ENCODE measurements at regions not wholly inside any gene's neighbourhood (a gene's known extent, or its start where the extent isn't known, plus 50 kb on each side); places are given as distances from the start of the nearest gene placed in this dataset.
"Not testable (repeated sequence)": the region's sequence is repeated elsewhere in the genome, so short reads cannot be mapped to it uniquely, and the experiment has no call there.

DNA sequence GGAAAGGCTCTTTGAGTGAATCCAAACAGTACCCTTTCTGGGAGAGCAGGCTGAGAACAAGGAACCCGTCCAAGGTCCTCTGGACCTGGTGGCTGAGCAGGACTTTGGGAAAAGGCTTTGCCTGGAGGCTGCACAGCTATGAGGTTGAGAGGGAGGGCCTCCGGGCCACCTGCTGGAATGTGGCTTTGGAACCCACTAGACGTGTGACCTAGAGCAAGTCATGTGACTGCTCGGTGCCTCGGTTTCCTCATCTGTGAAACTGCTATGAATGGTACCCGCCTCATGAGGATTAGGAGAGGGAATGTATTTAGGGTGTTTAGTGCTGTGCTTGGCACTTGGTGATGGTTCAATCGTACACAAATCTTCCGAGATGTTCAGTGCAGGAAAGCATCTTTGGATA lies 50.4 kb downstream of the HAPSTR1 start:
- no peak for DNase-seq (ENCODE audit: low read depth in 3 of 3, low spot score in 2 of 3)

GRCh38 chr16:9144106-9144505 lies 52.7 kb downstream of the HAPSTR1 start:
- no peak for DNase-seq (ENCODE audit: low read depth in 3 of 3, low spot score in 2 of 3)

- no peak for DNase-seq (ENCODE audit: low read depth in 3 of 3, low spot score in 2 of 3)
These were observed 57.1 kb downstream of the HAPSTR1 start for GRCh38 chr16:9148374-9149015.

- no peak for DNase-seq (ENCODE audit: low read depth in 3 of 3, low spot score in 2 of 3)
These were observed 59.6 kb downstream of the HAPSTR1 start for GRCh38 chr16:9151074-9151473.

GRCh38 chr16:9151597-9151996 lies 60.2 kb downstream of the HAPSTR1 start:
- no peak for DNase-seq (ENCODE audit: low read depth in 3 of 3, low spot score in 2 of 3)

- no peak for DNase-seq (ENCODE audit: low read depth in 3 of 3, low spot score in 2 of 3)
These were observed 61.4 kb downstream of the HAPSTR1 start for GRCh38 chr16:9152649-9153501.

DNA sequence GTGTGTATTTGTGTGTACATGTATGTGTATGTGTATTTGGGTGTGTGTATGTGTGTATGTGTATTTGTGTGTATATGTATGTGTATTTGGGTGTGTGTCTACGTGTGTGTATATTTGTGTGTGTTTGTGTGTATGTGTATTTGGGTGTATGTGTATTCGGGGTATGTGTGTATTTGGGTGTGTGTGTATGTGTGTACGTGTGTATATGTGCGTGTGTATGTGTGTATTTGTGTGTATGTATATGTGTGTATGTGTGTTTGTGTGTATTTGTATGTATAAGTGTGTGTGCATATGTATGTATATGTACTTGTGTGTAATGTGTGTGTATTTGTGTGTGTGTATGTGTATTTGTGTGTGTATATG lies 62.0 kb downstream of the HAPSTR1 start:
- DNase-seq (ENCODE audit: low read depth in 3 of 3, low spot score in 2 of 3), result no peak

DNA sequence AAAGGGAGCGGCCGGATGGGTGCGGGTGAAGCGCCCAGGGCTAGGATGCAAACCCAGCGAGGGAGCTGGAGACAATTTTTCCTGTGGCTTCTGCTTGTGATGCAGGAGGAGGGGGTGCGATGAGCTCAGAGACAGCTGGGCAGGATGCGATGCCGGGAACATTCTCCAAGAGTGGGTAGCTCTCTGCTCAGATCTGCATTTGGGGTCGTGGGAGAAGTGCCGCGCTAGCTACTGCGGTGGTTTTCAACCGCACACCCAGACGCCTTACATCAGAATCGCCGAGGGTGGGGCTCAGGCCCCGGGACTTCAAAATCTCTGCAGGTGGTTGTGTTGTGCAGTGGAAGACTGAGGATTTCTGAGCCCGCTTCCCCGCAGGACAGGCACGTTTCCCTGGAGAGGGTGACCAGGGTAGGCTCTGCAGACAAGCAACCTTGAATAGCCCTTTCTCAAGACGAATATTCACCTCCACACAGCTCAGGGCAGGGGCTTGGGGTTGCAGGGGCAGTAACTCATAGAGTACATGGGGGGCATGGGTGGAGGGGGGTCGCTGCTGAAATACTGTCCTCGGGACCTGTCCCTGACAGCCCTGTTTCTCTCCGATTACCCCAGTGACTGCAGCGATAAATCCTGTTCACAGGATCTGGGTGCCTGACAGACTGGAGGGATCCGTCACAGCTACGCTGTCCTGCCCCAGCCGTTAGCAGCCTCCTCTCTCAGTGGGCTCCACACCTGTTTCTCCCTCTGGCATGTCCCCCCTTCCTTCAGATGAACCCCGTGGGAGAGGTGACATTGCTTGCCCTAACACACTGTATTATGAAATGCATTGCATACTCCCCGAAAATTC lies 63.3 kb downstream of the HAPSTR1 start:
- DNase-seq (ENCODE audit: low read depth in 3 of 3, low spot score in 2 of 3), result no peak

- DNase-seq (ENCODE audit: low read depth in 3 of 3, low spot score in 2 of 3), result no peak
These were observed 64.4 kb downstream of the HAPSTR1 start for GRCh38 chr16:9155871-9156270.

DNA sequence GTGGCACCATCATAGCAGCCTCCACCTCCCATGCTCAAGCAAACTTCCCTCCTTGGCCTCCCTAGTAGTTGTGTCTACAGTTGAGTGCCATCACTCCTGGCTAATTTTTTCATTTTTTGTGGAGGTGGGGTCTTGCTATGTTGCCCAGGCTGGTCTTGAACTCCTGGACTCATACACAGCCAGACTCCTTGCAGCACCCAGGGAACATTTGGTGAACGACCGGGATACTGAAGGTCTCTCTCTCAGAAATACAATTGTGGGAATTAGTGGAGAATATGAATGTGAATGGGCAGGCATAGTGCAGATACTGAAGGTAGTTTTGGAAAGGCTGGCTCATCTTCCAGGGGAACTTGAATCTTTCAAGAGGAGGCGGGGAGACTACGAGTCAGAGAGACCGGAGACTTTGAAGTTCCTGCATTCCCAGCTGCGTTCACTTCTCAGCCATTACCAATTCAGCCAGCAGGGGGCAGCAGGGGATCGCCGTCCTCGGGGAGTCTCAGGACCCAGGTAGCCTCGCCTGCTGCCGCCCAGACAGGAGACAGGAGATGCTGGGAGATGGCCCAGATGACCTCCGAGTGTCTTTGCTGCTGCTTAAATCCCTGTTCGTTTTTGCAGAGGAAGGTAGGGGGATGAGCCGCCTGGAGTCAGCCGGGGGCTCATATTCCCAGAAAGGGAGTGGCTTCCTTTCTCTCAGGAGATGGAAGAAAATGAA lies 68.6 kb downstream of the HAPSTR1 start:
- DNase-seq (ENCODE audit: low read depth in 3 of 3, low spot score in 2 of 3), result peak; percentile 15 to 40 (median 29)

DNA sequence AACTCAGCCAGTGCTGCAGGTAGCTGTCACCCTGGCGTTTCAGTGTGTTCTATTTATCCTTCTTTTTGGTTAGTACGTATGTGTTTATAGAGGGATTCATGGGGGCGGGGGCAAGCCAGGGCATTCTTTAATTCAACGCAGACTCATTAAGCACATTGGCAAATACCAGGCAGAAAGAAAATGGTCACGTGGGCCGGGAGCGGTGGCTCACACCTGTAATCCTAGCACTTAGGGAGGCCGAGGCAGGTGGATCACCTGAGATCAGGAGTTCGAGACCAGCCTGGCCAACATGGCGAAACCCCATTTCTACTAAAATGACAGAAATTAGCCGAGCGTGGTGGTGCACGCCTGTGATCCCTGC lies 69.1 kb downstream of the HAPSTR1 start:
- DNase-seq (ENCODE audit: low read depth in 3 of 3, low spot score in 2 of 3), result no peak

DNA sequence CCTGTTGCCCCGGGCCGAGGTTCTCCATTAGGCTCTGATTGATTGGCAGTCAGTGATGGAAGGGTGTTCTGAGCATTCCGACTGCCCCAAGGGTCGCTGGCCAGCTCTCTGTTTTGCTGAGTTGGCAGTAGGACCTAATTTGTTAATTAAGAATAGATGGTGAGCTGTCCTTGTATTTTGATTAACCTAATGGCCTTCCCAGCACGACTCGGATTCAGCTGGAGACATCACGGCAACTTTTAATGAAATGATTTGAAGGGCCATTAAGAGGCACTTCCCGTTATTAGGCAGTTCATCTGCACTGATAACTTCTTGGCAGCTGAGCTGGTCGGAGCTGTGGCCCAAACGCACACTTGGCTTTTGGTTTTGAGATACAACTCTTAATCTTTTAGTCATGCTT lies 74.2 kb downstream of the HAPSTR1 start:
- DNase-seq (ENCODE audit: low read depth in 3 of 3, low spot score in 2 of 3), result no peak

GRCh38 chr16:9166326-9166993 lies 75.0 kb downstream of the HAPSTR1 start:
- DNase-seq (ENCODE audit: low read depth in 3 of 3, low spot score in 2 of 3), result not testable (repeated sequence)

GRCh38 chr16:9169094-9169493 lies 77.7 kb downstream of the HAPSTR1 start:
- no peak for DNase-seq (ENCODE audit: low read depth in 3 of 3, low spot score in 2 of 3)

DNA sequence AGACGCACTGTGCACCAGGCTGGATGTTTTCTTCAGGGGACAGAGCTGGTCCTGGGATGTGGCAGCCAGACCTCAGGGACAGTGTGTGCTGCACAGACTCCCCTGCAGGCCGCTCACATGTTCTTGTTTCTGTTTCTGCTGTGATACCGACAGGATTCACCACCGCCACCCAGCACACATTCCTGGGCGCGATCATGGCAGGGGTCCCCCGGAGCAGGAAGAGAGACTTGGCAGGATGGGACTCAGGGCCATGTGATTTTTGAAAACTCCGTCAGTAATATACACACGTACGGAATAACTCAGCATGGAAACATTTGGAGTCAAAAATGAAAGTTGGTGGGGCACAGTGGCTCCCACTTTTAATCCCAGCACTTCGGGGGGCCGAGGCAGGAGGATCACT lies 79.0 kb downstream of the HAPSTR1 start:
- no peak for DNase-seq (ENCODE audit: low read depth in 3 of 3, low spot score in 2 of 3)

GRCh38 chr16:9176547-9177418 lies 85.3 kb downstream of the HAPSTR1 start:
- DNase-seq (ENCODE audit: low read depth in 3 of 3, low spot score in 2 of 3), result no peak

DNA sequence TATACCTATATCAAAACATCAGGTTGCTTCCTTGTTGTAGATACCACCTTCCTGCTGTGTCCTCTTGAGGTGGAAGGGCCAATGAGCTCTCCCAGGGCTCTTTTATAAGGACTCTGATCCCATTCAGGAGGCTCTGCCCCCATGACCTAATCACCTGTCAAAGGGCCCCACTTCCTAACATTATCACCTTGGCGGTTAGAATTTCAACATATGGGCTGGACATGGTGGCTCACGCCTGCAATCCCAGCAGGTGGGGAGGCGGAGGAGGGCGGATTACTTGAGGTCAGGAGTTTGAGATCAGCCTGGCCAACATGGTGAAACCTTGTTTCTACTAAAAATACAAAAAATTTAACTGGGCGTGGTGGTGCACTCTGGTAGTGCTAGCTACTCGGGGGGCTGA lies 86.4 kb downstream of the HAPSTR1 start:
- no peak for DNase-seq (ENCODE audit: low read depth in 3 of 3, low spot score in 2 of 3)

DNA sequence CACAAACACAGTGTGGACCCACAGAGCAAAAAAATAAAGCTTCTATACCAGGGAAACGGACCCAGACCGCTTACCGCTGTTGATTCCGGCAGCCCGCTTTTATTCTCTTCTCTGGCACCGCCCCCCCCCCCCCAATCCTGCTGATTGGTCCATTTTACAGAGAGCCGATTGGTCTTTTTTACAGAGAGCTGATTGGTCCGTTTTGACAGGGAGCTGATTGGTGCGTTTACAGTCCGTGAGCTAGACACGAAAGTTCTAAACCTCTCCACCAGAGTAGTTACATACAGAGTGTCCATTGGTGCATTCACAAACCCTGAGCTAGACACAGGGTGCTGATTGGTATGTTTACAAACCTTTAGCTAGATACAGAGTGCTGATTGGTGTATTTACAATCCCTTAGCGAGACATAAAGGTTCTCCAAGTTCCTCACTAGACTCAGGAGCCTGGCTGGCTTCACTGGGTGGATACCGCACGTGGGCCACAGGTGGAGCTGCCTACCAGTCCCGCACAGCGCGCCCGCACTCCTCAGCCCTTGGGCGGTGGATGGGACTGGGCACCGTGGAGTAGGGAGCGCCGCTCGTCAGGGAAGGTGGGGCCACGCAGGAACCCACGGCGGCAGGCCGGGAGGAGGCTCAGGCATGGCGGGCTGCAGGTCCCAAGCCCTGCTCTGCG lies 92.4 kb downstream of the HAPSTR1 start:
- DNase-seq (ENCODE audit: low read depth in 3 of 3, low spot score in 2 of 3), result no peak

- DNase-seq (ENCODE audit: low read depth in 3 of 3, low spot score in 2 of 3), result no peak
These were observed 92.9 kb downstream of the HAPSTR1 start for GRCh38 chr16:9184354-9184690.
